GM21526 (cell line): ENCODE measurements at regions not wholly inside any gene's neighbourhood (a gene's known extent, or its start where the extent isn't known, plus 50 kb on each side); places are given as distances from the start of the nearest gene placed in this dataset.

Experiments used
- ATAC-seq: cut with Tn5 transposase; IDR thresholded peaks from one replicate; pipeline ENCODE4 v1.9.1; 2021; ENCODE audit warnings: moderate library complexity; ENCODE audit not compliant: unreplicated experiment, low FRiP score

DNA sequence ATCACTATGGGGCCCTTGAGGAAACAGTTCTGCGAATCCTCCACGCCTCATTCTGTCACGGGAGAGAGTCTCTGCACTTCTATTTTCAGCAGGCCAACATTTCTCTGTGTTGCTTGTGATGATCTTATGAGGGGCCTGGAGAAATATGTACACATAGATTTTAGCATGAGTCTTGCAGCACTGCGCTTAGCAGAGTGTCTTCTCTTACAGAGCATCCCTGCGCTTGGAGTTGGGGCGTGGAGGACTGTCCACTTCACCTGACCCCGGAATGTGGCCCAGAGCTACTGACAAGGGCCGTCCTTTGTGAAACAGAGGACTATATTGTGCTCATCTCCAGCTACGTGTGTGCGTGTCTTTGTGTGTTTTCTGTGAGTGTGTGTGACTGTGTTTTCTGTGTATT lies 428.2 kb upstream of the IRX4 start:
- no peak for ATAC-seq

- ATAC-seq, result no peak
Measured at GRCh38 chr5:2307631-2308030, 424.9 kb upstream of the IRX4 start.

GRCh38 chr5:2306711-2307110 lies 424.0 kb upstream of the IRX4 start:
- no peak for ATAC-seq

DNA sequence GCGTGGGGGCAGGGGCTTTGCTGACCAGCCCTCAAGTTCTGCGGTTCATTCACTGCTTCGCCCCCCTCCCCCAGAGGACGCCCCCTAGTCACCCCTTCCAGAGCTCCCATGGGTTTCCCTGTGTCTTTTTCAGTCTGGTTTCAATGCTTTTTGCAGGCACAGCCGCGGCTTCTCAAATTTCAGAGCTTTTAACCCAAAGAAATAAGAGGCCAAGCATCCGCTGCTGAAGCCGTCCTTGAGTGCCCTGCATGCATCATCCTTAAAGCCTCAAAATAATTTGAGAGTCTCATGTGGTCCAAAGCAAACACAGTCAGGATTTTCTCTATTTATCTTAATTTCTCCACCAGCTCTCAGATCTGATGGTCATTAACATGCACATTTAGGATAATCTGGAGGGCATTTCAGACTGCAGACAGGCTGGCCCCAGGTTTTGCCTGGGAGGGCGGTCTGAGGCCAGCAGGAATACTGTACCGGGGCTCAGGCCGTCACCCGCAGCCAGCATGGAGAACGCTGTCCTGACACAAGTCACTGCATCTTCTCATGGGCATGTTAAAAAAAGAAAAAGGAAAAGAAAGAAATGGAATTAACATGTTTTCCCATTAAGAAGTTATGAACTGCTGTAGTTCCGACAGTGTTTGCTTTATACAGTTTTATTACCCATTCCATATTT lies 420.8 kb upstream of the IRX4 start:
- no peak for ATAC-seq

- no peak for ATAC-seq
Measured at GRCh38 chr5:2302169-2302568, 419.4 kb upstream of the IRX4 start.

- no peak for ATAC-seq
Measured at GRCh38 chr5:2300861-2301574, 418.3 kb upstream of the IRX4 start.

DNA sequence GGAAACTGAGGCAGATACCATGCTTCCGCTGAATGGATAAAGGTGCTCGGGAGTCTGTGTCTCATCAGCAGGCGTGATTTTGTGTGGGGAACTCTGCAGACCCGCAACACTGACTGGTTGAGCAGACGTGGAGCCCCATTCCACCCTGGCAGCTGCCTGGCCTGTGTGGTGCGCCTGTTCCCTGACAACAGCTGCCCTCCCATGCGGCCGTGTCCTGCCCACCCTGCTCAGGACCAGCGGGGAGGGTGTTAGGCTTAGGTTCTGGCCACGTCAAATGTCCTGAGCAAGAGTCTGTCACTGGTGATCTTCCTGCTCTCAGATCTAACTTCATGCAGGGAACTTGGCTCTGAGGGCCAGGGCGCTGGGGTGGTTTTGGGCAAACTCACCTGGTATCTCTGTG lies 417.7 kb upstream of the IRX4 start:
- ATAC-seq, result no peak

DNA sequence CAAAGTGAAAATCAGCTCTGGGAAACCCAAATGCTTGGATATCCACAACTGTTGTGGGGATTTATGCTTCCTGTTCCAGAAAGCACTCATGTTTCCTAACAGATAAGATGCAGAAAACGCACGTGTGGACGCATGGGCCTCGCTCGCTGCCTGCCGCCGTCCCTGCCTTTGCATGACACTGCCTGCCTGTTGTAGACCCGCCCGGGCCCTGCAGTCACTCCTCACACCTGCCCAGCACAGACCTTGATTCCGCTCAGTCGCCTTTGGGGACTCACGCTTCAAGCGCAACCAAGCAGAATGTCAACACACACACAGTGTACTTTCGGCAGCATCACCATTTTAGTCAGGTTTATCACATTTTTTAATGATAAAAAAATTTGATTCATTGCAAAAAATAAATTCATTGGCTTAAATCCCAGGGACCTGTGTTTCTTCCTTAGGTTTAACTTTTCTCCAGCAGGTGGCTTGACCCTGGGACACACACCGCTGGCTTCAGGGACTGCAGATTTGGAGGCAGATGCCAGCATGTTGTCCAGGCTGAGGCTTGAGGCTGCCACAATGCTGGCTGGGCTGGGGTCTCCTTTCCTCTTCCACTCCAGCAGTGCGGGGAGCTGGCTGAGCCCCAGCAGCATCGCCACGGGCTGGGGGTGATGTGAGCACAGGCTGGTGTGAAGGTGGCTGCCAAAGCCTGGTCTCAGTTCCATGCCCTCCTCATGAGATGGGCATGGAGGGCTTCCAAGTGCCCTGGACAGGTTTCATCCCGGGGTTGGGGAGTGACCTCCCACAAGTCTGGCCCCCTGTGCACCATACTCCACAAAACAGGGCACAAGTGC lies 416.9 kb upstream of the IRX4 start:
- ATAC-seq, result no peak

- no peak for ATAC-seq
Measured at GRCh38 chr5:2298781-2299180, 416.1 kb upstream of the IRX4 start.

DNA sequence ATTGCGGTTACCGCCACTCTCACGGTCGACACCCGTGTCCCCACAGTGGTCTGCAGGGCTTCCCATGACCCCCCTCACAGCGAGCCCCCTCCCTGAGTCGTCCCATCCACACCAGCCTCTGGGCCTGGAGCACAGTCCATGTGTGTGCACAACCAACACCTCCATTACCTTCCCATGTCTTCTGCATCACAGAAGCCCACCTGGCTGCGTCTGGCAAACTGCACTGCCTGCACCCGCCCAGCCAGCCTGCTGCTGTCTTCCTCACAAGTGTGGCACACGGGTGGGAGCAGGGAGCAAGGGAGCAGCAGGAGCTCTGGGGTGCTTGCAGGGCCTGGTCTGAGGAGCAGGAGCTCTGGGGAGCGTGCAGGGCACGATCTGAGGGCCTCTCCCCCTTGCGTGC lies 415.3 kb upstream of the IRX4 start:
- ATAC-seq, result no peak

- ATAC-seq, result no peak
Measured at GRCh38 chr5:2295476-2295875, 412.8 kb upstream of the IRX4 start.

- no peak for ATAC-seq
Measured at GRCh38 chr5:2293906-2294305, 411.2 kb upstream of the IRX4 start.

- no peak for ATAC-seq
Measured at GRCh38 chr5:2291146-2291840, 408.6 kb upstream of the IRX4 start.

- ATAC-seq, result no peak
Measured at GRCh38 chr5:2289380-2289779, 406.7 kb upstream of the IRX4 start.

DNA sequence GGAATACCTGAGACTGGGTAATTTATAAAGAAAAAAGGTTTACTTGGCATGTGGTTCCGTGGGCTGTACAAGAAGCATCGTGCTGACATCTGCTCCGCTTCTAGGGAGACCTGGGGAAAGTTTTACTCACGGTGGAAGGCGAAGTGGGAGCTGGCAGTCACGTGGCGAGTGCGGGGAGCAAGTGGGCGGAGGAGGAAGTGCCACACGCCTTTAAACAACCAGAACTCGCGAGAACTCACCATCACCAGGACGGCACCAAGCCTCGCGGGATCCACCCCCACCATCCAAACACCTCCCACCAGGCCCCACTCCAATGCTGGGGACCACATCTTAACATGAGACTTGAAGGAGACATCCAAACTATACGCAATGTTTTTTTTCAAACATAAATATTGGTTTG lies 406.2 kb upstream of the IRX4 start:
- no peak for ATAC-seq

DNA sequence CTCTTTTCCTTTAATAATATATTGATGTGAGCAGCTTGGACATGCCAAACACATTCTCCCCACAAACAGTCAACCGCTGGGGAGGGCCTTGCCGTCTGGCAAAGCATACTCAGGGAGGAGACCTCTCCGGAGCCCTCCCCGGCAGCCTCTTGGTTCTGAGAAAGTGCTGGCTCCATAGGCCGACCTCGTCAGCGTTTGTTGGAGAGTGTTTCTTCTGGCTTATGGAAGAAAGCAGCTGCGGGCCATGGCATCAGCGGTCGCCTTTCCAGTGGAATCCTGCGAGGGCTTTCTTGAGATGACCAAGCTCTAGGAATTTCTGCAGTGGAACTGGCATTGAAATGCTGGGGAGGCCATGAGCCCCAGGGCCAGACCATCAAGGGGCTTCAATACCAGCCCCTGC lies 405.7 kb upstream of the IRX4 start:
- ATAC-seq, result no peak

DNA sequence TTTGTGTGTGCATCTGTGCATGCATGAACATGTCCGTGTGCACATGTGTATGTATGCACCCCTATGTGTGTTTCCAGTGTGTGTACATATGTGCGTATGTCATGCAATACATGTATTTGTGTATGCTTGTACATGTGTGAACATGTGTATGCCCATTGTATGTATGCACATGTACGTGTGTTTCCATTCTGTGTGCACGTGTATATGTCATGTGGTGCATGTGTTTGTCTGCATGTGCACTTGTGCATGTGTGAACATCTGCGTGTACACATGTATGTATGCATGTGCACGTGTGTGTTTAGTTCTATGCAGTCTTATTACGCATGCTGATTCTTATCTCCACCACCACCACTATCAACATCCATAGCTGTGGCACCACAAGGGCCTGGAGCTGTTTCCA lies 403.5 kb upstream of the IRX4 start:
- no peak for ATAC-seq

GRCh38 chr5:2284678-2285077 lies 402.0 kb upstream of the IRX4 start:
- no peak for ATAC-seq

DNA sequence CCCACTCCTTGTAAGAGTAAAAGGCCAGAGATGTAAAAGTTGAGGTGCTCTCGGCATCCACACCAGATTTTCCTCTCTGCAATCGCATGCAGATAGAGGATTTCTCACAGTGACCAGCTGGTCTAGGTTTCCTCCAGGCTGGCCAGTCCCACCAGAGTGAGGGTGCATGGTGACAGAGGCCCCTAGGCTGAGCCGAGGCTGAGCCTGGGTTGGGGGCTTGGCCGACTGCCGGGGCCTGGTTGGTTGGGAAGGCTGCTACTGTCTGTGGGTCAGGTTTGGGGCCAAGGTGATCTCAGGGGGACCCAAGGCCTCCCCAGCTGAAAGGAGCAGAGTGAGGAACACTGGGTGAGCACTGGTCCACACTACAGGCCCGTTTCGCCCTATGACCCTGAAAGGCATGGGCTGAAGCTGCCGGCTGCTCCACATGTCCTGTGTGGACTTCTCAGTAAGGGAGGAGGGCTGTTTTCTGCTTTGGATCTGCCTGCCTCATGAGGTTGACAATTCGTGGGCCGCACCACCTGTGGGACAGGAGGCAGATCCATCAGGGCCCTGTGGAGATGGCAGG lies 400.8 kb upstream of the IRX4 start:
- ATAC-seq, result no peak

- ATAC-seq, result no peak
Measured at GRCh38 chr5:2282893-2283292, 400.2 kb upstream of the IRX4 start.
